GM18499 (cell line): ENCODE measurements at regions not wholly inside any gene's neighbourhood (a gene's known extent, or its start where the extent isn't known, plus 50 kb on each side); places are given as distances from the start of the nearest gene placed in this dataset.
"Not testable (repeated sequence)": the region's sequence is repeated elsewhere in the genome, so short reads cannot be mapped to it uniquely, and the experiment has no call there.

Experiments used
- ATAC-seq: cut with Tn5 transposase; IDR thresholded peaks from one replicate; pipeline ENCODE4 v1.9.1; 2021; ENCODE audit warnings: moderate number of reproducible peaks; ENCODE audit not compliant: insufficient read depth, unreplicated experiment

DNA sequence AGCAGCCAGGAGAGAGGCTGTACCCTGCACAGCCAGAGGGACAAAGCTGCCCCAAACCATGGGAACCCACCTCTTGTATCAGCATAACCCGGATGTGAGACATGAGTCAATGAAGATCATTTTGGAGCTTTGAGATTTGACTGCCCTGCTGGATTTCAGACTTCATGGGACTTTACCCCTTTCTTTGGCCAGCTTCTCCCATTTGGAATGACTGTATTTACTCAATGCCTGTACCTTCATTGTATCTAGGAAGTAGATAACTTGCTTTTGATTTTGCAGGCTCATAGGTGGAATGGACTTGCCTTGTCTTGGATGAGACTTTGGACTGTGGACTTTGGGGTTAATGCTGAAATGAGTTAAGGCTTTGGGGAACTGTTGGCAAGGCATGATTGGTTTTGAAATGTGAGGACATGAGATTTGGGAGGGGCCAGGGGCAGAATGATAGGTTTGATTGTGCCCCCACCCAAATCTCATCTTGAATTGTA lies 616.2 kb downstream of the RWDD3 start:
- no peak for ATAC-seq

DNA sequence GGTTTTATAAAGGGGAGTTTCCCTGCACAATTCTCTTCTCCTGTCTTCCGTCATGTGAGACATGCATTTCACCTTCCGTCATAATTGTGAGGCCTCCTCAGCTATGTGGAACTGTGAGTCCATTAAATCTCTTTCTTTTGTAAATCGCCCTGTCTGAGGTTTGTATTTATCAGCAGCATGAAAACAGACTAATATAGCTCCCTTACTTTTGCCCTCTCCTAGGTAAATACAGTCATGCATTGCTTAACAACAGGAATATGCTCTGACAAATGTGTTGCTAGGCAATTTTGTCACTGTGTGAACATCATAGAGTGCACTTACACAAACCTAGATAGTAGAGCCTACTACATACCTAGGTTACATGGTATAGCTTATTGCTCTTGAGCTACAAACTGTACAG lies 616.8 kb downstream of the RWDD3 start:
- ATAC-seq: no peak

DNA sequence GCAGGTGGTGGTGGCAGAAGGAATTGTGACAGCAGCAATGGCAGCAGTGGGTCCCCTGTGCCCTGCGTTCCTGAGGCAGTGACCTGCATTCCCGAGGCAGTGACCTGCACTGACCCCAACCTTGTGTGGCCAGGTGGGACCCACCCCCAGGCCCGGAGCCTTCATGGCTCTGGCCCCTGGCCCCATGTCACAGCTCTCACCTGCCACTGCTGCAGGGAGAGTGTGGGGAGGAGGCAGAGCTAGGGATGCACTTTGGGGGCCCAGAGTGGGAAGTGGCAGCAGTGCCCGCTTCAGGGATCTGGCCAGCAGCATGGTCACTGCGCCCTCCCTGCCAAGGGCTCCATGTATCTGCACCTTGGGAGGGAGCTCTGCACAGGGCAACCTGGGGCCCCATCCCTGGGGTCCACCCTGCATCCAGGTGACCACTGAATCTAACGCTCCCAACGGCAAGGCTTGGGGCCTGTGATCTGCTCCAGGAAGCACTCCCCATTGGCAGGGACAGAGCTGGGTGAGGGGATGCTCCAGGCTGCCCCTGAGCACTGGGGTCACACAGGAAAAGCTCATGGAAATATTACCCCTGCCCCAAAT lies 618.6 kb downstream of the RWDD3 start:
- ATAC-seq: no peak

DNA sequence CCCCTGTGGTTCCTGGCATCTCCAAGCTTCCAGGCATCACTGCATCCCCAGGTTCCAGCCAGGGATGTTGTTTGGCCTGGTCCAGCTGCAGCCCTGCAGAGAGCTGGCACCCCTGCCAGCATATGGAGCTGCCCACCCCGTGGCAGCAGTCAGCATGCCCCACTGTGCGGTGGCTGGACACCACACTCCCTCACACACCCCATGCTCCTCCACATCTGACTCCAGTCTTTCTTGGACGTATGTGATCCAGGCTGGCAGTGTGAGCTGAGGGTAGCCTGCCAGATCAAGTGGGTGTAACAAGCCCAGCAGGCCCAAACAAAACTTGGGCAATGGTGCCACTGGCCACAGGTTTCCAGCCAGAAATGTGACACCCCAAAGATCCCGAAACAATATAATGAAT lies 620.4 kb downstream of the RWDD3 start:
- no peak for ATAC-seq

DNA sequence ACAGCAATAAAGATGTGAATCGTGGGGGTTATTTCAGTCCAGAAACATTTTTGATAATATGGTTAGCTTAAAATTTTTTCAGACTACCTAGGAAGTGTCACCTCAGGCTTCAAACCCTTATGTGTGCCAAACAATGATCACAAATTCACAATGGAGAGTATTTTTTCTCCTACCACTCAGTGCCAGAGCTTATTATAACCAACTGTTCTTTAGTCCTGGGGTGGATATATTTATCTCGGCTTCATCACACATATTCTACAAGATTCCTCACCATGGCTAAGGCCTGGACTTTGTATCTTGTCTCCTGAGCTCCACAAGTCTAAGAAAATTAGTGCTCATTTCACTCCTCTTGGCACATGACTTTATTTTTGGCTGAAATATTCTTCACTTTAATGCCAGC lies 629.1 kb downstream of the RWDD3 start:
- ATAC-seq: no peak

DNA sequence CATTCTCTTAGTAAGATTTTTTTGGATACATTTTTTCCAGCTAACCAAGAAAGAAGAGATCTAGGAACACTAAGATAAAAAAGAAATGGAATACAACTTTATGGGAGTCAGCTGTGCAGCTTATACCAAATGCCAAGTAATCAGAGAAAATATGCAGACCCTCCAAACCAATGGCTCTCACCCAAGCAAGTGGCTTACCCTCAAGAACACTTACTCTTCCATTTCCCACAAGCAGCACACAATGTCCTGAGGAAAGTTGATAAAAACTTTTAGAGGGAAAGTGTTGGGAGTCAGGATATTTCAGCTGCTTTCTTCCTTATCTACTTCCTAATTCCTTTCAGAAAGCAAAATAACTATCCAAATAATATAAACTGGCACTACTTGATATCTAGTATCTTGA lies 631.8 kb downstream of the RWDD3 start:
- ATAC-seq: no peak

DNA sequence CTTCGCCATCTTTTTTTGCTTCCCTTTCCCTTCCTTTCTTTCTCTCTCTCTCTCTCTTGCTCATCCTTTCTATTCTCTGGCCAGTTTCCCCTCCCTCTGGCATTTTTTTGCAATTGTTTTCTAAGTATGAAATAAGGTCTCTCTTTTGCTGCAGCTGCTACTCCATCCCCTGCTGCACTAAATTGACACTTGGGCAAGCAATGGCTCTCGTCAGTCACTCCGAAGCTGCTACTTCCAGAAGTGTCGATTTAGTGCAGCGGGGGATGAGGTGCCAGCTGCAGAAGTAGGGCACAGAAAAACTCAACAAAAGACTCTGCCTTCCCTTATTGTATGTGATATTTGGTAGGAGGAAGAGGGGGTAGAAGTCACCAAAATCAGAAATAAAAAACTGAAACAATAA lies 642.3 kb downstream of the RWDD3 start:
- ATAC-seq: no peak

DNA sequence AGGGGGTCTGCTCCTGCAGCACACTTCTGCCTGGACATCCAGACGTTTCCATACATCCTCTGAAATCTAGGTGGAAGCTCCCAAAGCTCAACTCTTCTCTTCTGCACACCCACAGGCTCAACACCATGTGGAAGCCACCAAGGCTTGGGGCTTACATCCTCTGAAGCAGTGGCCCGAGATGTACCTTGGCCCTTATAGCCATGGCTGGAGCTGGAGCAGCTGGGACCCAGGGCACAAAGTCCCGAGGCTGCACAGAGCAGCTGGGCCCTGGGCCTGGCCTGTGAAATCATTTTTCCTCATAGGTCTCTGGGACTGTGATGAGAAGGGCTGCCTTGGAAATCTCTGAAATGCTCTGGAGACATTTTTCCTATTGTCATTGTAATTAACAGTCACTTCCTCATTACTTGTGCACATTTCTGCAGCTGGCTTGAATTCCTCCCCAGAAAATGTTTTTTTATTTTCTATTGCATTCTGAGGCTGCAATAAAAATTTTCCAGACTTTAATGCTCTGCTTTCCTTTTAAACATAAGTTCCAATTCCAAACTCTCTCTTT lies 645.6 kb downstream of the RWDD3 start:
- ATAC-seq: no peak

DNA sequence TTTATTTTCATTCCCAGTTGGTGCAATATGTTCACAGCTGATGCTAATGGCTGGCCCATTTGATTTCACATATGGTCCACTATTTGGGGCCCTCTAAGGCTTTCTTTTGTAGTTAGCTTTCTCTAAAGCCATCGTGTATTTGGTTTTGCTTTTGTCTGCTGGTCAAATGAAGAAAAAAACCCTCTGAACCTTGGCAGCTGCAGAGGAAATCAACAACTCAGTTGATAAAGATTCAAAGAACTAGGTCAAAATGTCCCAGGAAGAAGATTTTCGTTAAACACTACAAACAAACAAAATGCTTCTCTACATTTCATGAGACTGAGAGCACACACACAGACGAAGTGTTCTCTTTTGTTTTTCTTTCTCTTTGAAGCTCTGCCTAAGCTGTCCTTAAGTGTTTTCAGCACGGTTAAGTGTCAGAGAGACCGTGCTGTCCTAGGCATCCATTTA lies 655.0 kb downstream of the RWDD3 start:
- no peak for ATAC-seq

DNA sequence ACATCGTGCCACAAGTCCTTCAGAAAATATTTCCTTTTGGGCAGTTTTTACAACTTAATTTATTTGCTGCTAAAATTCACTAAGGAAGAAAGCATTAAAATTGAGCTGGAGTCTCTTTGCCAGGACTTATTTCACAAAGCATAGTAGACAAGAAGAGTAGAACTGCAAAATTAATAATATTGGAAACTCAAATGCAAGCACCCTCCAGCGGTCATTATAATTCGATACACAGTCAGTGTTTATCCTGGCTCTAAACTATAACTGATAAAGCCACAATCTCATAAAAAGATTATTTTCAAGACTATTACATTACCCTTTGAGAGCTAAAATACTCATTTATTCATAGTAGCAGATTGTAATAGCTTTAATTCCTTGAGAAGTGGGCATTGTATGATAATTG lies 655.4 kb downstream of the RWDD3 start:
- no peak for ATAC-seq

DNA sequence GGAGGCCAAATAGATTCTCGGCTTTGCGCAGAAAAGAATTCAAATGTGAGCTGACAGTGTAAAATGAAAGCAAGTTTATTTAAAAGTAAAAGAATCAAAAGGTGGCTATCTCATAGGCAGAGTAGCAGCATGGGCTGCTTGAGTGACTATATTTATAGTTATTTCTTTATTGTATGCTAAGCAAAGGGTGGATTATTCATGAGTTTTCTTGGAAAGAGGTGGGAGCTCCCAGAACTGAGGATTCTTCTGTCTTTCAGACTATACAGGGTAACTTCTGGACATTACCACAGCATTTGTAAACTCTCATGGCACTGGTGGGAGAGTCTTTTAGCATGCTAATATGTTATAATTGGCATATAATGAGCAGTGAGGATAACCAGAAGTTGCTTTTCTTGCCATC lies 659.9 kb downstream of the RWDD3 start:
- no peak for ATAC-seq

DNA sequence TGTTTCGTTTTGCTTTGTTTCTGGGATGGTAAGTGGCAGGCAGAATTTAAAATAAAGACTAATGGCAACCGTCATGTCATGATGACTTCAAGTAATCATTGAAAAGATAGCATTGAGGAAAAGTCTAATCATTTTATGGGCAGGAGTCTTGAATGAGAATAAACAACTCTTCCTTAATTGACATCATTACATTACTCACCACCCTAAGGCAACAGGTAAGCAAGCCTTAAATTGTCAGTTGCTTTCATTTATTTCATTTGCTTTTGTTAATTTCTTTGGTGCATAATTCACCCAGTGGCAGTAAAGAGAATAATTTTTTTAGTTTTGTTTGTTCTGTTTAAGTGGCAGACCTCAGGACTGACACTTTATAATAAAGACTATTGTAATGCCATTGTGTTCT lies 669.0 kb downstream of the RWDD3 start:
- ATAC-seq: no peak

DNA sequence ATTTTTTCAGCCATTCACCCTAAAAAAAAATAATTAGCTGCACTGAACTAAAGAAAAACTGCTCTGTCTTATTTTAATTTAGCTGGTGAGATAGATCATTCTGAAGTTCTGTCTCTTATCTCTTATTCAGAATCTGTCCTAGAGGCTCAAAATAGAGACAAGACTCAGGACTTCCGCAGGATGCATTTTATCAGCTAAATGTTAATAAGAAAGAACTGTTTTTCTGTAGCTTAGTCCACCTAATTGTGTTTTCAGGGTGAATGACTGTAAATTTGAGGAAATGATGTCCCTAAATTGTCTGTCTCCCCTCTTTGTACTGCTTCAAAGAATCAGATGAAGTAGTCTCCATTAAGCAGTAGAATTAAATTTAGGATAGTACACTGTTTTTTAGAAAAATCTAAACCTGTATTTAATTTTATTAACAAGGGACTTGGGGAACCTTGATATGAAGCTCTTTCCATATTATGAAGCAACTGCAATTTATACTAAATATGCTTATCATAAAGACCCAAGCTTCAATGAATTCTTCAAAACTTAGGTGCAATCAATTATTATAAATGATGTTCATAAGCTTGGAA lies 671.9 kb downstream of the RWDD3 start:
- no peak for ATAC-seq

DNA sequence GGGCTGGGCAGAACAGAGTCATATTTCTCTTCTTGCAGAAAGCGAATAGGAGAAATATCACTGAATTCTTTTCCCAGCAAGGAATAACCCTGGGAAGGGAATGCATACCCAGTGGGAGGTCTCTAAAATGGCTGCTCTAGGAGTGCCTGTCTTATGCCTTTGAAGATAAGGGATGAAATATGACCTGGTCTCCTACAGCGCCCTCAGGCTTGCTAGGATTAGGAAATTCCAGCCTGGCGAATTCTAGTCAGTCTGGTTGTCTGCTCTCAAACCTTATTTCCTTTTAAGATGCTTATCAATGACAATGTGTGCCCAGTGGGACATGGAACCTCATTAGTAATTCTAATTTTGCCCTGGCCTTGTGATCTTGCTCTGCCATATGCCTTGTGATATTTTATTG lies 677.7 kb downstream of the RWDD3 start:
- ATAC-seq: not testable (repeated sequence)

DNA sequence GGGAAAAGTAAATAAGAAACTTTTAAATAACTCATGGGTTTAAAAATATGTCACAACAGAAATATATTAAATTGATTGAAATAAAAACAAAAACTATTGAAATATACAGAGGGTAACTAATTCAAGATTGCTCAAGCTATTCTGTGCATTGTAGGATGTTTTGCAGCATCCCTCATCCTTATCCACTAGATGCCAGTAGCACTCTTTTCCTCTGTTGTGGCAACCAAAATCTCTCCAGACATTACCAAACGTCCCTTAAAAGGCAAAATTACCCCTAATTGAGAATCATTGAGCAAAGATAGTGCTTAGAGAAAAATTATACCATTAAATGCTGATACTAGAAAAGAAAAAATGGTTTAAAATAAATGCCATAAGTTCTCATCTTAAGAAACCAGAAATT lies 682.6 kb downstream of the RWDD3 start:
- ATAC-seq: no peak

DNA sequence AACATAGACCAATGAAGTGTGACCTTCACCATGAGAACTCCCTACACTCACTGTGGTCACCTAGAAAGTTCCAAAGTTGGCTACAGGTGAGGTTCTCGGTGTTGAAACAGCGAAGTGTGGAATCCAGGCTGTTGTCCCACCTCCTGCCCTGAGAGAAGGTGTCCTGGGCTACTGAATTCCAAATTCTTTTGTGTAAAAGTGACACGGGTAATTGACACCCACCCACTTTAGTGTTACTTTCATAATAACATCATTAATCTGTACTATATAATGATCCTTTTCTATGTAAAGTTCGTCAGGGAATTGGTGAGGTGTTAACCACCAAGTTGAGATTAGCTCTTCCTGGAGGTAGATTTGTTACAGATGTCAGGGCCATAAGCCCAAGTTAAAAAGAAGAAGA lies 690.7 kb downstream of the RWDD3 start:
- ATAC-seq: no peak

DNA sequence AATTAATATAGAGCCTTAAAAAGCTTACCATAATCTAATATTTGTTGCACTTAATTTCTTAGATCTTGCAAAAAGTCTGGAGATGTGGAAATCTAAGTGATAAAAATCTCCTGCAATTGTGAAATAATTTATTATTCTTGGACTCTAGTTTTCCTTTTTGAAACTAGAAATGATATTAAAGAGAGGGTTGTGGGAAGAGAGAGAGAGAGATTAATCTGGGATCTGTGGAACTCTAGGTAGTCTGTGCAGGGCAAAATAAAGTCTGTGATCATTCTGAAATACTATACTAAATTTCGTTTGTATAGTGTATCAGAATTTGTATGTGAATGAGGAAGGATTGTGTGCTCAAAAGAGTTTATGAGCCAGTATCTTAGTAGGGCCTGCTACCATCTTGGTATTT lies 692.3 kb downstream of the RWDD3 start:
- no peak for ATAC-seq

DNA sequence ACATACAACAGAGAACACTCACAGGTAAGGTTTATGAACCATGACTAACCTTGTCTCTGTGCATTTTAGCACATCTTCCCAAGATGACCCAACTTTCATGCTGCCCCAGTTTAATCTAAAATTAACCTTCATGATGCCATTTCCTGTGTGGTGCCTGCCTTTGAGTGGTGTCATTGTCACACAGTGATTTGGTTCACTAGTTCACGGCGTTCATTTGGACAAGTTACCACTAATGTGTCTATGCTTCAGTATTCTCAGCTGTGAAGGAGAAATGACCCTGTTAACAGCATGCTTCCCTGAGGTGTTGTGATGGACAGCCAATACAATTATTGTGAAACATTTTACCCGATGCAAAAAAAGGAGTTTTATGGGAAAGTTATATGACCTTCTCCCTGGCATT lies 693.1 kb downstream of the RWDD3 start:
- no peak for ATAC-seq

DNA sequence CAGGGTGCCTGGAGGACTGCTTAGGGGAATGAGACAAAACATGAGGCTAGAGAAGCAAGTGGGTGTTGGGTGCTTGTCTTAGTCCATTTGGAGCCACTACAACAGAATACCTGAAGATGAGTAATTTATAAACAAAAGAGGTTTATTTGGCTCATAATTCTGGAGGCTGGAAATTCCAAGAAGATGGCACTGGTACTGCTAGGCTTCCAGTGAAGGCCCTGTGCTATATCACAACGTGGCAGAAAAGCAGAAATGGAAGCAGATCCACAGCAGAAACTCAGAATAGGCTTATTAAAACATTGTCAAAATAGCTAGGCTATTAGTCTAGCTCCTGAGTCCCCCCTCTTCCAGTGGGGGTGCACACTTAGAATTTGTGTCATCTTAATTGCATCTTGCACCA lies 701.7 kb downstream of the RWDD3 start:
- ATAC-seq: no peak

DNA sequence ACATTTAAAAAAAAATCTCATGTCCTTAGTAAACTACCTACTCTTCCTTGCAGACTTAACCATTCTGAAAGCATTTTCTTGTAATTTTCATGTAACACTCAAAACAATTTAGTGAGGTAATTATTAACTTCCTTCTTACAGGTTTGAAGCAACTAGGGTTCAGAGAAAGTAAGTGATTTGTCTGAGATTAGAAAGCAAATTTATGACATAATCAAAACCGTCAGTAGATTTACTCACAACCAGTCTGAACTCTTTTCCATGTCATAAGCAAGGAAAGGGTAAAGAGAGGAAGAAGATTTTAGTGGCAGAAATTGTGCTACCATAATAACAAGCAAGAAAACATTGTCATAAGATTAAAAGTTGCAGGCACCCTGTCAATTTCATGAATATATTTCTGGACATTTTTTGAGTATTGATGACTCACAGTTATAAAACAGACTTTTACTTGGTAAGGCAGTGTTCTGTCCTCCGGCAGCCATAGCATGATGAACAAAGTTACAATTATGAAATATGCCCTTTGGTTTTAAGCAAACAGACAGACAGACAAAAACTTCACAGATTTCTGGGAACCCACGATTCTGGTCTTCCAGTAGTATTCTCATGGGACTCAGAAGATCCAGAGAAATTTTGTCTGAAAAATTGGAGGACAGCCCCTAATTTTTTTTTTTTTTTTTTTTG lies 707.2 kb downstream of the RWDD3 start:
- no peak for ATAC-seq

DNA sequence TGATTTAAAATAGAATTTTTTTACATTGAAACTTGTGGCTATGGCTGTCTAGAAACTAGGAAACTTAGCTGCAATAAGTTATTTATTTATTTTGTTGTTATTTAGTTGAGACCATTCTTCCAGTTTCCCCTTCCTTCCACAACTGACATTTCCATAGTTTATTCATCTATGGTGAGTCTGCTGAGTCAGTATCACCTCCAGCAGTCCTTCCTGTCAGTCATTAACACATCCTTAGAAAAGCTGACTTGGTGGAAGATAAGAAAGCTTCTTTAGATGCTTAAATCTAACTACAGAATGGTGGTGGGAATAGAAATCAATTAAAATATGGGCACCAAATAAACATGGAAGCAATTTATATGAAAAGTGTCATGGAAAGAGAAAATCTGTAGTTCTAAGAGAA lies 714.0 kb downstream of the RWDD3 start:
- no peak for ATAC-seq
